HCT116 (cell line): ENCODE measurements at regions not wholly inside any gene's neighbourhood (a gene's known extent, or its start where the extent isn't known, plus 50 kb on each side); places are given as distances from the start of the nearest gene placed in this dataset.

ENCODE experiments used
- ATAC-seq: fragments of 200-7000 bp; cut with Tn5 transposase; 2 replicates; pipeline ENCODE4 v1.9.1; 2020; ENCODE audit warnings: mild to moderate bottlenecking, moderate library complexity
- BruUV-seq: library from RNA; stranded (reverse); fragments of 400-500 nt; replicated peaks from 2 replicates; lab custom pipeline; 2021; lab: Mats Ljungman, UMichigan
- CTCF ChIA-PET: fragments of 300-600 bp; sonication (Branson Sonifier 250); formaldehyde crosslinking; loops from one replicate; lab custom pipeline; 2021; ENCODE audit warnings: antibody characterized with exemption; lab: Charles Lee
- POLR2A ChIA-PET: fragments of 300-600, 350-600 bp; sonication (Branson Sonifier 250); formaldehyde crosslinking; loops from one replicate; lab custom pipeline; 2021; ENCODE audit warnings: antibody characterized with exemption; lab: Charles Lee
- RAD21 ChIA-PET, 2 experiments: fragments of 300-600 bp; sonication (Branson Sonifier 250); formaldehyde crosslinking; loops; one replicate each; lab custom pipeline; 2023; ENCODE audit warnings: low total read pairs in 2 of 2; ENCODE audit not compliant: uncharacterized antibody in 2 of 2, unreplicated experiment in 2 of 2, low non-redundant PET in 1 of 2; lab: Charles Lee
- DNase-seq: peaks from one replicate; pipeline ENCODE4 v3.0.0-alpha.2; 2010; ENCODE audit warnings: low read depth, low spot score
- H2AFZ ChIP-seq: fragments of 200-600 bp; shearing (Covaris generic), sonication (generic); 2 replicates; pipeline ENCODE4 v1.6.1; 2017; ENCODE audit warnings: low read depth, mixed run types, mixed read lengths, antibody characterized with exemption, low read length; ENCODE audit not compliant: poor library complexity, severe bottlenecking
- H3K27ac ChIP-seq: 2 replicates; pipeline ENCODE4 v1.5.1; 2012; ENCODE audit warnings: low read depth, low read length
- H3K27me3 ChIP-seq: fragments of 200-600 bp; sonication (generic); 2 replicates; pipeline ENCODE4 v1.6.1; 2016; ENCODE audit warnings: mixed run types, low read length, mixed read lengths; ENCODE audit not compliant: insufficient read depth
- H3K36me3 ChIP-seq, 2 experiments: fragments of 200-500 bp in 1 of 2; fragments of 200-600 bp in 1 of 2; sonication (Bioruptor generic) in 1 of 2; sonication (generic) in 1 of 2; 2 replicates each; pipeline versions ENCODE4 v1.5.1 to v1.6.1; 2014 to 2016; ENCODE audit warnings: low read length in 2 of 2, inconsistent platforms in 1 of 2, mixed read lengths in 1 of 2, mixed run types in 1 of 2; ENCODE audit not compliant: insufficient read depth in 2 of 2, control insufficient read depth in 1 of 2
- H3K4me1 ChIP-seq, 2 experiments: fragments of 200-600 bp in 1 of 2; sonication (generic) in 1 of 2; 2 replicates each; pipeline versions ENCODE4 v1.5.1 to v1.6.1; 2012 to 2017; ENCODE audit warnings: low read length in 2 of 2, inconsistent platforms in 1 of 2, mild to moderate bottlenecking in 1 of 2, mixed read lengths in 1 of 2, mixed run types in 1 of 2, moderate library complexity in 1 of 2; ENCODE audit not compliant: insufficient read depth in 2 of 2, control insufficient read depth in 1 of 2
- H3K4me2 ChIP-seq: fragments of 200-600 bp; sonication (generic); 2 replicates; pipeline ENCODE4 v1.6.1; 2017; ENCODE audit warnings: mixed run types, low read length, mixed read lengths
- H3K4me3 ChIP-seq, 2 experiments: fragments of 200-600 bp in 1 of 2; sonication (generic) in 1 of 2; replicated peaks in 1 of 2; 2 replicates each; pipeline ENCODE4 v1.5.1; 2011 to 2016; ENCODE audit warnings: low read length in 2 of 2, control low read depth in 1 of 2, low read depth in 1 of 2, mild to moderate bottlenecking in 1 of 2, mixed read lengths in 1 of 2, mixed run types in 1 of 2
- H3K79me2 ChIP-seq: fragments of 200-600 bp; sonication (generic); 2 replicates; pipeline ENCODE4 v1.6.1; 2017; ENCODE audit warnings: mild to moderate bottlenecking, mixed run types, low read length, moderate library complexity, mixed read lengths; ENCODE audit not compliant: insufficient read depth
- H3K9ac ChIP-seq: fragments of 200-600 bp; sonication (generic); 2 replicates; pipeline ENCODE4 v1.6.1; 2016; ENCODE audit warnings: low read length, mixed read lengths
- H3K9me2 ChIP-seq: fragments of 200-600 bp; sonication (generic), shearing (Covaris generic); 2 replicates; pipeline ENCODE4 v1.6.1; 2017; ENCODE audit warnings: mixed run types, mild to moderate bottlenecking, moderate library complexity; ENCODE audit not compliant: insufficient read depth
- H3K9me3 ChIP-seq, 2 experiments: fragments of 200-500 bp in 1 of 2; fragments of 200-600 bp in 1 of 2; sonication (Bioruptor generic) in 1 of 2; sonication (generic) in 1 of 2; 2 replicates each; pipeline ENCODE4 v1.6.1; 2014 to 2017; ENCODE audit warnings: low read length in 2 of 2, mixed read lengths in 2 of 2, inconsistent platforms in 1 of 2, low read depth in 1 of 2, mild to moderate bottlenecking in 1 of 2, mixed run types in 1 of 2, moderate library complexity in 1 of 2; ENCODE audit not compliant: control insufficient read depth in 1 of 2, insufficient read depth in 1 of 2
- H4K20me1 ChIP-seq: fragments of 200-600 bp; sonication (generic), shearing (Covaris generic); 2 replicates; pipeline ENCODE4 v1.6.1; 2017; ENCODE audit warnings: mixed run types, mild to moderate bottlenecking, moderate library complexity; ENCODE audit not compliant: insufficient read depth
- CEBPB ChIP-seq: IDR thresholded peaks from 2 replicates; pipeline ENCODE4 v1.6.1; 2012; ENCODE audit warnings: low read depth
- EGR1 ChIP-seq: IDR thresholded peaks from 2 replicates; pipeline ENCODE4 v1.6.1; 2012; ENCODE audit warnings: low read depth
- ELF1 ChIP-seq: IDR thresholded peaks from 2 replicates; pipeline ENCODE4 v1.6.1; 2012; ENCODE audit warnings: low read depth, borderline replicate concordance
- EZH2 ChIP-seq: fragments of 200-600 bp; sonication (generic); IDR thresholded peaks from 2 replicates; pipeline ENCODE4 v1.6.1; 2017; ENCODE audit warnings: antibody characterized with exemption, mixed run types
- FOSL1 ChIP-seq: IDR thresholded peaks from 2 replicates; pipeline ENCODE4 v1.6.1; 2012; ENCODE audit warnings: low read depth
- JUND ChIP-seq: IDR thresholded peaks from 2 replicates; pipeline ENCODE4 v1.6.1; 2012
- POLR2A ChIP-seq: IDR thresholded peaks from 2 replicates; pipeline ENCODE4 v1.7.0; 2011; ENCODE audit warnings: borderline replicate concordance; ENCODE audit not compliant: insufficient read depth, insufficient read length; ENCODE audit errors: extremely low read depth
- POLR2AphosphoS5 ChIP-seq: IDR thresholded peaks from 2 replicates; pipeline ENCODE4 v1.6.1; 2011; ENCODE audit warnings: mild to moderate bottlenecking, low read depth, low read length, moderate library complexity
- SIN3A ChIP-seq: IDR thresholded peaks from 2 replicates; pipeline ENCODE4 v1.6.1; 2012; ENCODE audit warnings: low read depth
- SP1 ChIP-seq: IDR thresholded peaks from 2 replicates; pipeline ENCODE4 v1.6.1; 2012; ENCODE audit warnings: low read depth
- TCF7L2 ChIP-seq: IDR thresholded peaks from 2 replicates; pipeline ENCODE4 v1.7.0; 2011; ENCODE audit warnings: borderline replicate concordance, inconsistent platforms; ENCODE audit not compliant: insufficient read depth, insufficient read length; ENCODE audit errors: extremely low read depth
- YY1 ChIP-seq: IDR thresholded peaks from 2 replicates; pipeline ENCODE4 v1.6.1; 2011; ENCODE audit warnings: low read length, low read depth, moderate library complexity, mild to moderate bottlenecking; ENCODE audit not compliant: insufficient replicate concordance; ENCODE audit errors: extremely low read depth
- intact Hi-C: fragments of 100-400 bp; cut with micrococcal nuclease; formaldehyde crosslinking; loops from 2 replicates; pipeline ENCODE4 v1.10.0; 2022
- TF ChIP-seq, protein P1 (sequence below), 3 experiments: fragments of 200-600 bp in 1 of 3; sonication (generic) in 1 of 3; IDR thresholded peaks in 2 of 3; conservative IDR thresholded peaks in 1 of 3; 2 replicates each; pipeline ENCODE4 v1.5.1; 2012 to 2017; ENCODE audit warnings: low read depth in 2 of 3, low read length in 2 of 3, antibody characterized with exemption in 1 of 3, borderline replicate concordance in 1 of 3, control low read depth in 1 of 3, mild to moderate bottlenecking in 1 of 3, mixed read lengths in 1 of 3, mixed run types in 1 of 3, moderate library complexity in 1 of 3; ENCODE audit not compliant: insufficient read depth in 1 of 3
- TF ChIP-seq, protein P2 (sequence below): IDR thresholded peaks from 2 replicates; pipeline ENCODE4 v1.6.1; 2011; ENCODE audit warnings: mild to moderate bottlenecking, low read length, moderate library complexity; ENCODE audit not compliant: insufficient replicate concordance; ENCODE audit errors: extremely low read depth
- TF ChIP-seq, protein P3 (sequence below): IDR thresholded peaks from 2 replicates; pipeline ENCODE4 v1.6.1; 2012

DNA sequence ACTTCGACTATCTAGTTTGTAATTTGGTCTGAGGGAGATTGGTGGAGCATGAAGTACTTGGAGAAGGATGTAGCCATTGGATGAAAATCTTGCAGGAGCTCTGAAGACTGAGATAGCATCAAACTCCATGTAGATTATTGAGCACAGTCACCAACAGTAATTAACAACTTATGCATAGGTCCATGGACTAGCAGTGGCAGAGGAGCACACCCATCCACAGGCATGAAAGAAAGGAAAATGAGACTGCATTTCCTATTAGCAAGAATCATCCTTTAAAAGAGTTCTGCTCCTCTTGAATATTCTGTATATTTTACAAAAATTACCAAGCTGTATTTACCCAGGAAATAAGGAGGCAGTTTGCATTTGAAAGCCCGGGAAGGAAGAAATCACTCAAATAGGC lies 529.4 kb upstream of the ACTRT1 start:
- H3K4me1 ChIP-seq, result no peaks in the 10 kb centered on the region
- no peak overlapping the region for H3K4me3 ChIP-seq
- H3K36me3 ChIP-seq, result no peaks in the 10 kb centered on the region
- no TSS peak for BruUV-seq
- no peak overlapping the region for H3K9ac ChIP-seq
- no peak for ATAC-seq
- no peak overlapping the region for H3K4me2 ChIP-seq
- no peaks in the 10 kb centered on the region for H3K9me3 ChIP-seq
- H3K79me2 ChIP-seq, result no peaks in the 10 kb centered on the region
- RAD21 ChIA-PET, result no interaction called here
- POLR2A ChIA-PET, result no interaction called here
- H3K27ac ChIP-seq, result no peak overlapping the region
- no peaks in the 10 kb centered on the region for H3K9me2 ChIP-seq
- no peak for DNase-seq
- CTCF ChIA-PET, result no interaction called here
- H4K20me1 ChIP-seq, result no peaks in the 10 kb centered on the region
- TF ChIP-seq ELF1, result no peak
- no peak for TF ChIP-seq YY1
- TF ChIP-seq SIN3A, result no peak
- TF ChIP-seq POLR2A, result no peak
- TF ChIP-seq, protein P1, sequence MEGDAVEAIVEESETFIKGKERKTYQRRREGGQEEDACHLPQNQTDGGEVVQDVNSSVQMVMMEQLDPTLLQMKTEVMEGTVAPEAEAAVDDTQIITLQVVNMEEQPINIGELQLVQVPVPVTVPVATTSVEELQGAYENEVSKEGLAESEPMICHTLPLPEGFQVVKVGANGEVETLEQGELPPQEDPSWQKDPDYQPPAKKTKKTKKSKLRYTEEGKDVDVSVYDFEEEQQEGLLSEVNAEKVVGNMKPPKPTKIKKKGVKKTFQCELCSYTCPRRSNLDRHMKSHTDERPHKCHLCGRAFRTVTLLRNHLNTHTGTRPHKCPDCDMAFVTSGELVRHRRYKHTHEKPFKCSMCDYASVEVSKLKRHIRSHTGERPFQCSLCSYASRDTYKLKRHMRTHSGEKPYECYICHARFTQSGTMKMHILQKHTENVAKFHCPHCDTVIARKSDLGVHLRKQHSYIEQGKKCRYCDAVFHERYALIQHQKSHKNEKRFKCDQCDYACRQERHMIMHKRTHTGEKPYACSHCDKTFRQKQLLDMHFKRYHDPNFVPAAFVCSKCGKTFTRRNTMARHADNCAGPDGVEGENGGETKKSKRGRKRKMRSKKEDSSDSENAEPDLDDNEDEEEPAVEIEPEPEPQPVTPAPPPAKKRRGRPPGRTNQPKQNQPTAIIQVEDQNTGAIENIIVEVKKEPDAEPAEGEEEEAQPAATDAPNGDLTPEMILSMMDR (IDR thresholded peaks at IDR 0.05 in 2 of 3, conservative IDR thresholded peaks at IDR 0.05 in 1 of 3; ENCODE audit: borderline replicate concordance in 1 of 3, insufficient read depth in 1 of 3, low read depth in 2 of 3, low read length in 2 of 3), result no peak
- no peak for TF ChIP-seq EZH2
- no peak for TF ChIP-seq EGR1
- TF ChIP-seq, protein P2, sequence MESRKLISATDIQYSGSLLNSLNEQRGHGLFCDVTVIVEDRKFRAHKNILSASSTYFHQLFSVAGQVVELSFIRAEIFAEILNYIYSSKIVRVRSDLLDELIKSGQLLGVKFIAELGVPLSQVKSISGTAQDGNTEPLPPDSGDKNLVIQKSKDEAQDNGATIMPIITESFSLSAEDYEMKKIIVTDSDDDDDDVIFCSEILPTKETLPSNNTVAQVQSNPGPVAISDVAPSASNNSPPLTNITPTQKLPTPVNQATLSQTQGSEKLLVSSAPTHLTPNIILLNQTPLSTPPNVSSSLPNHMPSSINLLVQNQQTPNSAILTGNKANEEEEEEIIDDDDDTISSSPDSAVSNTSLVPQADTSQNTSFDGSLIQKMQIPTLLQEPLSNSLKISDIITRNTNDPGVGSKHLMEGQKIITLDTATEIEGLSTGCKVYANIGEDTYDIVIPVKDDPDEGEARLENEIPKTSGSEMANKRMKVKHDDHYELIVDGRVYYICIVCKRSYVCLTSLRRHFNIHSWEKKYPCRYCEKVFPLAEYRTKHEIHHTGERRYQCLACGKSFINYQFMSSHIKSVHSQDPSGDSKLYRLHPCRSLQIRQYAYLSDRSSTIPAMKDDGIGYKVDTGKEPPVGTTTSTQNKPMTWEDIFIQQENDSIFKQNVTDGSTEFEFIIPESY, result no peak
- TF ChIP-seq, protein P3, sequence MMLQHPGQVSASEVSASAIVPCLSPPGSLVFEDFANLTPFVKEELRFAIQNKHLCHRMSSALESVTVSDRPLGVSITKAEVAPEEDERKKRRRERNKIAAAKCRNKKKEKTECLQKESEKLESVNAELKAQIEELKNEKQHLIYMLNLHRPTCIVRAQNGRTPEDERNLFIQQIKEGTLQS, result no peak
- TF ChIP-seq POLR2AphosphoS5, result no peak
- TF ChIP-seq TCF7L2, result no peak
- no peak for TF ChIP-seq FOSL1
- TF ChIP-seq JUND, result no peak
- no peak for TF ChIP-seq SP1
- TF ChIP-seq CEBPB, result no peak
- no peak overlapping the region for H2AFZ ChIP-seq
- H3K27me3 ChIP-seq, result no peaks in the 10 kb centered on the region
- intact Hi-C loops, result no loop called here
